Adrenal gland (tissue), 9 donors: ENCODE measurements at regions not wholly inside any gene's neighbourhood (a gene's known extent, or its start where the extent isn't known, plus 50 kb on each side); places are given as distances from the start of the nearest gene placed in this dataset.
"Not testable (repeated sequence)": the region's sequence is repeated elsewhere in the genome, so short reads cannot be mapped to it uniquely, and the experiment has no call there.

Experiments used
- DNase-seq, 7 donors: peaks; one replicate each; pipeline ENCODE4 v3.0.0-alpha.2; 2019 to 2020
- H3K27ac ChIP-seq, 5 donors: fragments of 200-600 bp; sonication (generic) in 4 of 5; 1 replicate in 3 of 5; 2 replicates in 2 of 5; pipeline versions ENCODE4 v1.5.1 to v1.8.0; 2016 to 2020; ENCODE audit warnings: mild to moderate bottlenecking in 1 of 5
- H3K27me3 ChIP-seq: fragments of 200-600 bp; 2 replicates; pipeline ENCODE4 v1.8.0; 2021
- H3K36me3 ChIP-seq, 2 donors: fragments of 200-600 bp; replicated peaks in 1 of 2; 1 replicate in 1 of 2; 2 replicates in 1 of 2; pipeline versions ENCODE4 v1.5.1 to v1.8.0; 2018 to 2022
- H3K4me1 ChIP-seq, 2 donors: fragments of 200-600 bp; replicated peaks in 1 of 2; 1 replicate in 1 of 2; 2 replicates in 1 of 2; pipeline versions ENCODE4 v1.5.1 to v1.8.0; 2018 to 2021
- H3K4me3 ChIP-seq, 4 donors: fragments of 200-600 bp; sonication (generic) in 3 of 4; one replicate each; pipeline ENCODE4 v1.5.1; 2016 to 2018
- H3K9me3 ChIP-seq, 3 donors: fragments of 200-600 bp; sonication (generic) in 1 of 3; replicated peaks in 1 of 3; 1 replicate in 2 of 3; 2 replicates in 1 of 3; pipeline versions ENCODE4 v1.5.1 to v1.8.0; 2016 to 2021
- CTCF ChIP-seq, 6 experiments: fragments of 450-650 bp in 4 of 6; fragments of 200-600 bp in 2 of 6; sonication (generic) in 1 of 6; IDR thresholded peaks; 1 replicate in 5 of 6; 2 replicates in 1 of 6; pipeline versions ENCODE4 v1.5.1 to v1.8.0; 2016 to 2021; ENCODE audit warnings: antibody characterized with exemption in 6 of 6, mild to moderate bottlenecking in 2 of 6, moderate library complexity in 1 of 6
- POLR2A ChIP-seq, 2 donors: fragments of 450-650 bp; IDR thresholded peaks; one replicate each; pipeline ENCODE4 v1.6.1; 2017; ENCODE audit warnings: antibody characterized with exemption in 2 of 2, mild to moderate bottlenecking in 2 of 2, moderate library complexity in 1 of 2
- WGBS, 4 donors: extraction: QIAGEN DNeasy Blood & Tissue Kit in 2 of 4; methylation state at CpG; one replicate each; pipeline versions ENCODE4 v1.1.5 to v1.1.7; 2013 to 2017; 5-methylcytosine and 5-hydroxymethylcytosine counted together
- intact Hi-C, 2 donors: fragments of 100-400 bp; cut with DNase I; formaldehyde crosslinking; loops; one replicate each; pipeline versions ENCODE4 v1.14.1 to v1.15.0; 2022 to 2023
- donor health status: healthy with polysubstance abuse.
- donor health status: Bipolar disorder and iron deficiency.
- donor health status: DM: yes; HTN: yes; CAD: no.
- donor health status: DM: no; HTN: no; CAD: no.
- donor health status: DM: no; HTN: no; CAD: no.

GRCh38 chr4:128758314-128758922, 51.1 kb upstream of the JADE1 start:
- 63 to 77% (median 68%) methylated on average over 2 of the region's 2 CpGs for WGBS, 4 donors
- no peak for DNase-seq
- no peaks in the 10 kb centered on the region for H3K27me3 ChIP-seq
- no peaks in the 10 kb centered on the region for H3K9me3 ChIP-seq
- no peaks in the 10 kb centered on the region for H3K36me3 ChIP-seq
- no peak overlapping the region for H3K27ac ChIP-seq
- TF ChIP-seq POLR2A (IDR thresholded peaks at IDR 0.05) (no peak), CTCF (IDR thresholded peaks at IDR 0.05) (no peak)
- H3K4me1 ChIP-seq = no peaks in the 10 kb centered on the region
- H3K4me3 ChIP-seq = no peak overlapping the region
- intact Hi-C loops = no loop called here

GRCh38 chr4:128757712-128758111, 51.8 kb upstream of the JADE1 start:
- Histone ChIP-seq H3K27me3 (no peaks in the 10 kb centered on the region), H3K9me3 (no peaks in the 10 kb centered on the region), H3K36me3 (no peaks in the 10 kb centered on the region), H3K27ac (no peak overlapping the region), H3K4me3 (no peak overlapping the region), H3K4me1 (no peaks in the 10 kb centered on the region)
- intact Hi-C loops = no loop called here
- TF ChIP-seq CTCF (IDR thresholded peaks at IDR 0.05) = no peak
- TF ChIP-seq POLR2A (IDR thresholded peaks at IDR 0.05) = no peak
- DNase-seq = peak in 6 of 7 donors; percentile 27 to 71 (median 52)
- 30 to 43% (median 40%) methylated on average over 3 of the region's 3 CpGs for WGBS, 4 donors

- 85 to 94% (median 87%) methylated on average over 4 of the region's 4 CpGs for WGBS, 4 donors
- no peaks in the 10 kb centered on the region for H3K27me3 ChIP-seq
- TF ChIP-seq POLR2A (IDR thresholded peaks at IDR 0.05) = no peak
- TF ChIP-seq CTCF (IDR thresholded peaks at IDR 0.05) = no peak
- no peaks in the 10 kb centered on the region for H3K9me3 ChIP-seq
- H3K4me1 ChIP-seq = no peaks in the 10 kb centered on the region
- intact Hi-C loops = no loop called here
- no peak overlapping the region for H3K27ac ChIP-seq
- no peaks in the 10 kb centered on the region for H3K36me3 ChIP-seq
- H3K4me3 ChIP-seq = no peak overlapping the region
- no peak for DNase-seq
Measured at GRCh38 chr4:128751354-128751753, 58.1 kb upstream of the JADE1 start.

- H3K27ac ChIP-seq, H3K4me1 ChIP-seq, H3K9me3 ChIP-seq, H3K4me3 ChIP-seq, DNase-seq, H3K36me3 ChIP-seq, intact Hi-C loops, H3K27me3 ChIP-seq: not testable (repeated sequence)
- WGBS, 4 donors = 93 to 95% (median 94%) methylated on average over 7 of the region's 7 CpGs
Measured at GRCh38 chr4:128741748-128742147, 67.8 kb upstream of the JADE1 start.

GRCh38 chr4:128737098-128737513, 72.4 kb upstream of the JADE1 start:
- no peaks in the 10 kb centered on the region for H3K4me1 ChIP-seq
- no peaks in the 10 kb centered on the region for H3K27me3 ChIP-seq
- no peaks in the 10 kb centered on the region for H3K36me3 ChIP-seq
- no peak overlapping the region for H3K4me3 ChIP-seq
- H3K9me3 ChIP-seq = no peaks in the 10 kb centered on the region
- no peak overlapping the region for H3K27ac ChIP-seq
- intact Hi-C loops = no loop called here
- WGBS, 4 donors = 84 to 91% (median 85%) methylated on average over 9 of the region's 9 CpGs
- no peak for TF ChIP-seq POLR2A (IDR thresholded peaks at IDR 0.05)
- TF ChIP-seq CTCF (IDR thresholded peaks at IDR 0.05) = no peak
- DNase-seq = peak in 4 of 7 donors; percentile 19 to 41 (median 28)
